Tibial nerve (tissue), 4 donors: ENCODE measurements at regions not wholly inside any gene's neighbourhood (a gene's known extent, or its start where the extent isn't known, plus 50 kb on each side); places are given as distances from the start of the nearest gene placed in this dataset.

Source experiments
- DNase-seq, 2 donors: peaks; one replicate each; pipeline ENCODE4 v3.0.0-alpha.2; 2019; ENCODE audit warnings: low spot score in 2 of 2
- H3K27ac ChIP-seq, 4 donors: fragments of 200-600 bp; sonication (generic) in 3 of 4; one replicate each; pipeline ENCODE4 v1.5.1; 2017 to 2019; ENCODE audit warnings: mild to moderate bottlenecking in 1 of 4
- H3K27me3 ChIP-seq, 2 donors: fragments of 200-600 bp; sonication (generic) in 1 of 2; one replicate each; pipeline versions ENCODE4 v1.5.1 to v1.6.0; 2017 to 2019
- H3K36me3 ChIP-seq, 3 donors: fragments of 200-600 bp; sonication (generic); one replicate each; pipeline ENCODE4 v1.5.1; 2018 to 2019
- H3K4me1 ChIP-seq, 4 donors: fragments of 200-600 bp; sonication (generic) in 3 of 4; one replicate each; pipeline ENCODE4 v1.5.1; 2017 to 2019
- H3K4me3 ChIP-seq, 4 donors: fragments of 200-600 bp; sonication (generic) in 3 of 4; one replicate each; pipeline ENCODE4 v1.5.1; 2017 to 2019; ENCODE audit warnings: mild to moderate bottlenecking in 1 of 4, moderate library complexity in 1 of 4
- H3K9me3 ChIP-seq, 4 donors: fragments of 200-600 bp; sonication (generic) in 3 of 4; one replicate each; pipeline ENCODE4 v1.5.1; 2017 to 2019
- EP300 ChIP-seq, 2 donors: sonication (generic); formaldehyde crosslinking; IDR thresholded peaks; one replicate each; pipeline ENCODE4 v1.6.1; 2017; ENCODE audit warnings: antibody characterized with exemption in 2 of 2, mild to moderate bottlenecking in 1 of 2
- POLR2A ChIP-seq, 2 donors: fragments of 450-650 bp; IDR thresholded peaks; one replicate each; pipeline ENCODE4 v1.6.1; 2017; ENCODE audit warnings: antibody characterized with exemption in 2 of 2, mild to moderate bottlenecking in 2 of 2, moderate library complexity in 2 of 2
- WGBS, 2 donors: methylation state at CpG; one replicate each; pipeline ENCODE4 v1.1.5; 2018; 5-methylcytosine and 5-hydroxymethylcytosine counted together
- TF ChIP-seq, protein P1 (sequence below), 5 experiments: fragments of 200-600 bp in 3 of 5; fragments of 450-650 bp in 2 of 5; sonication (generic) in 3 of 5; IDR thresholded peaks; one replicate each; pipeline ENCODE4 v1.5.1; 2016 to 2019; ENCODE audit warnings: antibody characterized with exemption in 5 of 5, mild to moderate bottlenecking in 3 of 5, moderate library complexity in 2 of 5

DNA sequence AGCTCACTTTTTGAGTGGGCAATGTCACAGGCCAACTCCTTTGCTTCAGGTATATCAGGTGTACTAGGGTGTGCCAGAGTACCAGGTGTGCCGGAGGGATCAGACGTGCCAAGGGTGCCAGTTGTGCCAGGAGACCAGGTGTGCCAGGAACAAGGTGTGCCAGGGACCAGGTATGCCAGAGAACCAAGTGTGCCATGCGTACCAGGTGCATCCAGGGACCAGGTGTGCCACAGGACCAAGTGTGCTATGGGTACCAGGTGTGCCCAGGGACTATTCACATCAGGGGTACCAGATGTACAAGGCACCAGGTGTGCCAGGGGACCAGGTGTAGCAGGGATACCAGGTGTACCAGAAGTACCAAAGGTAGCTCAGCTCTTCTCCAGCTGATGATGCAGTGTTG is 174.7 kb upstream of the S1PR3 start:
- Histone ChIP-seq H3K36me3 (no peaks in the 10 kb centered on the region), H3K4me1 (peaks cover 0 to 16% (median 0%) of the 10 kb centered on the region in 4 donors), H3K4me3 (no peak overlapping the region), H3K27me3 (no peaks in the 10 kb centered on the region), H3K27ac (no peak overlapping the region), H3K9me3 (peaks cover 0 to 6% (median 0%) of the 10 kb centered on the region in 4 donors)
- 94 to 98% methylated on average over 3 of the region's 3 CpGs for WGBS, 2 donors
- TF ChIP-seq EP300 (IDR thresholded peaks at IDR 0.05): no peak
- TF ChIP-seq POLR2A (IDR thresholded peaks at IDR 0.05): no peak
- TF ChIP-seq, protein P1, sequence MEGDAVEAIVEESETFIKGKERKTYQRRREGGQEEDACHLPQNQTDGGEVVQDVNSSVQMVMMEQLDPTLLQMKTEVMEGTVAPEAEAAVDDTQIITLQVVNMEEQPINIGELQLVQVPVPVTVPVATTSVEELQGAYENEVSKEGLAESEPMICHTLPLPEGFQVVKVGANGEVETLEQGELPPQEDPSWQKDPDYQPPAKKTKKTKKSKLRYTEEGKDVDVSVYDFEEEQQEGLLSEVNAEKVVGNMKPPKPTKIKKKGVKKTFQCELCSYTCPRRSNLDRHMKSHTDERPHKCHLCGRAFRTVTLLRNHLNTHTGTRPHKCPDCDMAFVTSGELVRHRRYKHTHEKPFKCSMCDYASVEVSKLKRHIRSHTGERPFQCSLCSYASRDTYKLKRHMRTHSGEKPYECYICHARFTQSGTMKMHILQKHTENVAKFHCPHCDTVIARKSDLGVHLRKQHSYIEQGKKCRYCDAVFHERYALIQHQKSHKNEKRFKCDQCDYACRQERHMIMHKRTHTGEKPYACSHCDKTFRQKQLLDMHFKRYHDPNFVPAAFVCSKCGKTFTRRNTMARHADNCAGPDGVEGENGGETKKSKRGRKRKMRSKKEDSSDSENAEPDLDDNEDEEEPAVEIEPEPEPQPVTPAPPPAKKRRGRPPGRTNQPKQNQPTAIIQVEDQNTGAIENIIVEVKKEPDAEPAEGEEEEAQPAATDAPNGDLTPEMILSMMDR (IDR thresholded peaks at IDR 0.05): no peak
- DNase-seq: no peak

DNA sequence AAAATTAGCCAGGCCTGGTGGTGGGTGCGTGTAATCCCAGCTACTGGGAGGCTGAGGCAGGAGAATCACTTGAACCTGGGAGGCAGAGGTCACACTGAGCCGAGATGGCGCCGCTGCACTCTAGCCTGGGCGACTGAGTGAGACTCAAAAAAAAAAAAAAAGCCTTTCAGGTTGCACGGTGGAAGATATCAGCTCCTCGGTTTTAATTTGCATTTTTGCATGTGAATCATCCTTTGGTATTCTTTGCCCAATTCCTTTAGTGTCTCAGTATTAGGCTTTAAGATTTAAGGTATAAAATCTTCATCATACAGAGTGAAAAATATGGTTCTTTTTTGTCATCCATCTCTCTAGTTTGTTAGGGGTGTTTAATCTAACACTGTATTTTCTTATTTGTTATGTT is 173.6 kb upstream of the S1PR3 start:
- Histone ChIP-seq H3K4me3 (no peak overlapping the region), H3K36me3 (no peaks in the 10 kb centered on the region), H3K4me1 (peaks cover 0 to 16% (median 0%) of the 10 kb centered on the region in 4 donors), H3K27me3 (no peaks in the 10 kb centered on the region), H3K27ac (no peak overlapping the region), H3K9me3 (peaks cover 0 to 6% (median 0%) of the 10 kb centered on the region in 4 donors)
- DNase-seq: no peak
- 81 to 85% methylated on average over 7 of the region's 7 CpGs for WGBS, 2 donors
- TF ChIP-seq, protein P1 (IDR thresholded peaks at IDR 0.05): no peak
- no peak for TF ChIP-seq EP300 (IDR thresholded peaks at IDR 0.05)
- TF ChIP-seq POLR2A (IDR thresholded peaks at IDR 0.05): no peak

DNA sequence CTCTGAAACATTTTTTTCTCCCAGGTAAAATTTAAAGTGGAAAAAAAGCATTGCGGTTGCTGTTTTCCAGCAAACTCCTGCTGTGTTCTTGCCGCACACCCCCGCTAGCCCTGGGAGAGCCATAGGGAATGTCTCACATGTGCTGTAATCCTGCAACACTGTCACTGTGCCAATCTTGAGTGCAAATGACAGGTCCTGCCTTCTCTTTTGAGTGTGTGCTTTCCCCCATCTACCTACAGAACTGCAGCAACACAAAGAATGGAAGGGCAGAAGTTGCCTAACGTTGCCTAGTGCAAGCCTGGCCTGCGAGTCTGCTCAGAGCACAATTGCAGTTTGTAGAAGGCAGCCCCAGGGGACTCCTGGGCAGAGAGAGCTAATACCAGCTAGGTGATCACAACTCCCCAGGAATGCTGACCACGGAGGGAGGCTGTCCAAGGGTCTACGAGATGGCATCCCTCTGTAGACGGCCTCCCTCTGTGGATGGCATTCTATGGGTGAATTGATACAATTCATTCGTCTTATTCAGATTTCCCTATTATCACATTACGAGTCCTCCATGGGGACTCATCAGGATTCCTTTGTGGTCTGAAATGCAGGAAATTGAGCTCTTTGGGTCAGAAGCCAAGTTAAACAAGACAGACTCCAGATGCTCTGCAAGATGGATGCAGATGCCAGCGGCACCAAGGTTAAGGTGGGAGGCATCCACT is 172.6 kb upstream of the S1PR3 start:
- DNase-seq: no peak

DNA sequence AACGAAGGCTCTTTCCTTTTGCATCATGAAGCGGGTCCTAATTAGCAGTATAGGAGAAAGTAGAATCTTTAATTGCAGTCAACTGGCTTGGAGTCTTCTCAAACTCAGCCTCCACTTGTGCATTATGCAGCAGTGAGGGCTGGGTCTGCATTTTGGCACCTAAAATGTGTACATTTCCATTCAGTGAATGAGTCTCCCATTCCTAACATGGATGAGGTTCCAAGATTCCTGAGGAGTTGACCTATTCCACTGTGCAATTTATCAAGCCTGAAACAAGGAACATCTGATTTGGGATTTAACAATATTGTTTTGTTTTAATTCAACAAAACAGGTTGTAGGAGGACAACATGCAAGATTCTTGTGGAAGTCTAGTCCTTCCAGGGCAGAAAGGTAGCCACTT is 171.8 kb upstream of the S1PR3 start:
- Histone ChIP-seq H3K4me1 (peaks cover 0 to 13% (median 0%) of the 10 kb centered on the region in 4 donors), H3K9me3 (peaks cover 0 to 6% (median 0%) of the 10 kb centered on the region in 4 donors), H3K36me3 (no peaks in the 10 kb centered on the region), H3K4me3 (no peak overlapping the region), H3K27ac (no peak overlapping the region), H3K27me3 (no peaks in the 10 kb centered on the region)
- WGBS, 2 donors: 90 to 96% methylated on average over 2 of the region's 2 CpGs
- no peak for DNase-seq
- TF ChIP-seq, protein P1 (IDR thresholded peaks at IDR 0.05): no peak
- no peak for TF ChIP-seq POLR2A (IDR thresholded peaks at IDR 0.05)

More for the DNA sequence above, 172.6 kb upstream of the S1PR3 start:
- WGBS, 2 donors: 49 to 65% methylated on average over 10 to 11 of the region's 11 CpGs
- Histone ChIP-seq H3K27me3 (no peaks in the 10 kb centered on the region), H3K36me3 (no peaks in the 10 kb centered on the region), H3K9me3 (peaks cover 0 to 6% (median 0%) of the 10 kb centered on the region in 4 donors), H3K27ac (no peak overlapping the region), H3K4me3 (no peak overlapping the region), H3K4me1 (peaks cover 0 to 16% (median 0%) of the 10 kb centered on the region in 4 donors)
- TF ChIP-seq EP300 (IDR thresholded peaks at IDR 0.05) (no peak), POLR2A (IDR thresholded peaks at IDR 0.05) (no peak)
- TF ChIP-seq, protein P1 (IDR thresholded peaks at IDR 0.05): no peak

DNA sequence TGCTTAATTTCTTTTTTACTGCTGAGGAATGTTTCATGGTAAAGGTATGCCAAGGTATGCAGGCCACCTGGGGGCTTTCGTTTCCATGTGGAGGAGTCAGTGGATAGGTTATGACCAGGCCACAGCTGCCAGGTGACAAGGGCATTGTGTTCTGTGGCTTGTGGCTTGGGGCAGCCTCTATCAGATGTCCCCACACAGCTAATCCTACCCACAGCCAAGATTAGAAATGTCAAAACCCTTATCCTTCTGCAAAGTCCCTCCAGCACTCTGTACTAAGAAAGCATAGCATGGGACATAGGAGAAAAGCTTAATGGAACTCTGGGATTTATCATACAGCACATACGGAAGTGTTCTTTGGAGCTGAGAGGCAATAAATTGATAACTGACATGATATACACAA is 171.2 kb upstream of the S1PR3 start:
- Histone ChIP-seq H3K27me3 (no peaks in the 10 kb centered on the region), H3K4me3 (no peak overlapping the region), H3K36me3 (no peaks in the 10 kb centered on the region), H3K27ac (no peak overlapping the region), H3K4me1 (peaks cover 0 to 10% (median 0%) of the 10 kb centered on the region in 4 donors), H3K9me3 (peaks cover 0 to 6% (median 0%) of the 10 kb centered on the region in 4 donors)
- no peak for DNase-seq
- TF ChIP-seq EP300 (IDR thresholded peaks at IDR 0.05) (no peak), POLR2A (IDR thresholded peaks at IDR 0.05) (no peak)
- TF ChIP-seq, protein P1 (IDR thresholded peaks at IDR 0.05): no peak
- 81 to 86% methylated on average over 2 of the region's 2 CpGs for WGBS, 2 donors
